GM11168 (cell line): ENCODE measurements at regions not wholly inside any gene's neighbourhood (a gene's known extent, or its start where the extent isn't known, plus 50 kb on each side); places are given as distances from the start of the nearest gene placed in this dataset.

Source experiments
- in situ Hi-C: fragments of 300-500 bp; cut with MboI; formaldehyde crosslinking; loops from one replicate; pipeline ENCODE4 v1.12.0; 2022; ENCODE audit warnings: low sequenced_read_pairs; ENCODE audit not compliant: unreplicated experiment

DNA sequence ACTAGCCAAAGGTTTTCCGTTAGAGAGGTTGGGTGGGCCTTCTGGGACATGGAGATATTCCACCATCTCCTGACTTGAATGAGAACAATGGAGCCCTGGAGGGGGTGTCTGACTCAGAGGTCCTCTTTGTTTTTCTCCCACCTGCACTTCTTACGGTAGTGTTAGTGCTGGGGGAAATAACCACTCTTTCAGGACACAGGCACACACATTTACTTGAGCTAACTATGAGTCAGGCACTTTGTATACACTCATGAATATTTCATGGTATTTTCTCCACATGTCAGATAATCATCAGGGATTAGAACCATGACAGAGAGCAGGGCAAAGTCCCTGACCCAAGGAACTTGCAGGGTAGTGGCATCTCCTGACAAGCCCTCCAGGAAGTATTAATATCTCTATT, 439.1 kb downstream of the TSN start:
- in situ Hi-C loops, result no loop called here

- in situ Hi-C loops, result no loop called here
Measured at GRCh38 chr2:122203523-122203922, 448.1 kb downstream of the TSN start.

DNA sequence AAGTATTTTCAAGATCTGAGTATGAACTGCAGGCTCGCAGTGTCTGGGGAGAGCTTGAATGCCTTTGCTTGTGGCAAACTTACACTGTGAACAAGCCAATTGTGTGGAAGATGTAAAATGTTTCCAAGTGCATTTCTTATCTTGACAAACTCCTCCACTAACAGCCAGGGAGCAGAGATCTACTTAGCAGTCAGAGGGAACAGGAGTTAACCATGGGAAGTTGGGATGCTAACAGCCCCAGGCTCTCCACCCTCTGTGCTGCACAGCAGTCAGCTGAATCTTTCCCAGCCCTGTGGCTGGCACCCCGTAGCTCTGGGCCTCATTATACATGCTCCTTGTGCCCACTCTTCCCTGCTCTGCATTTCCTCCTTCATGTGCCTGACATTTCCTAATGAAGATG, 450.2 kb downstream of the TSN start:
- in situ Hi-C loops, result no loop called here

- in situ Hi-C loops, result no loop called here
Measured at GRCh38 chr2:122206101-122206500, 450.6 kb downstream of the TSN start.

GRCh38 chr2:122209377-122209776, 453.9 kb downstream of the TSN start:
- in situ Hi-C loops, result no loop called here

DNA sequence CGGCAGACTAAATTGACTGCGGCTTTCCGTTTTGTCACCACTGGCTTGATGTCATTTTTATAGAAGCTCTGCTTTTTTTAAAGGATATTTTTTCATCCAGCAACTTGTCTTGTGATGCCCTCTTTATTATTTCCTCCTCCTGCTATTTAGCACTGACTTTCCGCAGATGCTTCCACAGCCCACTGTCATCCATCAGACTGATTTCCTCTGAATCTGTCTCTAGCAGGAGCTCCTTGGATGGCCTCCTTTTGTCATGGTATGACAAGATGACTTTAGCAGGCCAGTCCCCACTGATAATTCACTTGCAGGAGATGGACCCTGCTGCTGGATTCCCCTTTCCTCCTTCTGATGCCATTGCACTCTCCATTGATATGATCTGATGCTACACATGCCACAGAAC, 454.6 kb downstream of the TSN start:
- in situ Hi-C loops, result no loop called here

- in situ Hi-C loops, result no loop called here
Measured at GRCh38 chr2:122210898-122211856, 455.7 kb downstream of the TSN start.

- in situ Hi-C loops, result no loop called here
Measured at GRCh38 chr2:122213312-122213711, 457.9 kb downstream of the TSN start.

- in situ Hi-C loops, result no loop called here
Measured at GRCh38 chr2:122216071-122216470, 460.6 kb downstream of the TSN start.

GRCh38 chr2:122216901-122217300, 461.4 kb downstream of the TSN start:
- in situ Hi-C loops, result no loop called here

- in situ Hi-C loops, result no loop called here
Measured at GRCh38 chr2:122218596-122218995, 463.1 kb downstream of the TSN start.

- in situ Hi-C loops, result no loop called here
Measured at GRCh38 chr2:122219504-122219903, 464.1 kb downstream of the TSN start.

DNA sequence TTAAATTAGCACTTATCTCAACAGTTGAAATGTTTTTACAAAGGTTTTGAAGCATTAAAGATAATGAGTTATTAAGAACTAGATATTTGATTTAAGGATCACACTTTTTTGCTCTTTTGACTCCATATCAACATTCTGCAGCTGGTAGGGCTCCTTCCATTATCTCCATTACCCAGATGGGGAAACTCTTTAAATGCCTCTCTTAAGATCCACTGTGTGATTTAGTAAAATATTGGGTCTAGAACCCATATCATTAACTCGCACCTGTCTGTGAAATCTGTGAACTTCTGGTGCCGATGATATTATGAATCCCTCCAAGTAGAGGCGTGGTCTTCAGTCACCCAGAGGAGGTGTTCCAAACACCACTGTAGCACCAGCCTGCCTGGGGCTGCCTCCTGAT, 466.2 kb downstream of the TSN start:
- in situ Hi-C loops, result no loop called here

- in situ Hi-C loops, result no loop called here
Measured at GRCh38 chr2:122231296-122231695, 475.8 kb downstream of the TSN start.

DNA sequence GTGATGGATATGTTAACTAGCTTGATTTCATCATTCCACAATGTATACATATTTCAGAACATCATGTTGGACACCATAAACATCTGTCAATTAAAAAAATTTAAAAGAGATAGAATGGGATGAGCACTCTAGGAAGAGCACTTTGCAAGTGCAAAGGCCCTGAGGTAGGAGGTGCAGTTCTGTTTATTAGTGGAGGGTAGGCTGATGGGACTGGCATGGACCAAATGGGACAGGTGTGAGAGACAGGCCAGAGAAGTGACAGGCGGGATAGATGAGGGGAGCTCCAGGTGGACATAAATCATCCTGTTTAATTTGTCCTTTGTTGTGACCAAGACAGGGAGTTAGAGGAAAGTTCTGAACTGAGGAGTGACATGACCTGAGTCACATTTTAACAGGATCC, 477.9 kb downstream of the TSN start:
- in situ Hi-C loops, result no loop called here

GRCh38 chr2:122236152-122236874, 480.9 kb downstream of the TSN start:
- in situ Hi-C loops, result no loop called here

GRCh38 chr2:122236925-122237324, 481.5 kb downstream of the TSN start:
- in situ Hi-C loops, result no loop called here

DNA sequence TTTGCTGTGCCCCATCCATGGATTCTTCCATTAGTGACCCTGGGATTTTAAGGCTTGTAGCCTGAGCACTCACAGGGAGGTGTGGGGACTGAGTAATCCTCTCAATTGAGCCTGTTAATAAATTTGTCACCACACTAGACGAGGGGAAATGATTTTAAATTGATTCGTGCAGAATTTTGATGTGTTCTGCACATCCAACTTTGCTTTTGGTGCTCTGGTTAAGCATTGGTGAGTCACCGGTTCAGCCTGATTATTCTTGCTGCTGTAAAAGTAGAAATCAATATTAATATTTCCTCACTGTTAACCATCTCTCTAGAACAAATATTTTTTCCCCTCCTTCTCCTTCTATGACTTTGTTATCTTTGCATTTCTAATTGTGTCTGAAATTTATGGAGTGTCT, 482.0 kb downstream of the TSN start:
- in situ Hi-C loops, result no loop called here

DNA sequence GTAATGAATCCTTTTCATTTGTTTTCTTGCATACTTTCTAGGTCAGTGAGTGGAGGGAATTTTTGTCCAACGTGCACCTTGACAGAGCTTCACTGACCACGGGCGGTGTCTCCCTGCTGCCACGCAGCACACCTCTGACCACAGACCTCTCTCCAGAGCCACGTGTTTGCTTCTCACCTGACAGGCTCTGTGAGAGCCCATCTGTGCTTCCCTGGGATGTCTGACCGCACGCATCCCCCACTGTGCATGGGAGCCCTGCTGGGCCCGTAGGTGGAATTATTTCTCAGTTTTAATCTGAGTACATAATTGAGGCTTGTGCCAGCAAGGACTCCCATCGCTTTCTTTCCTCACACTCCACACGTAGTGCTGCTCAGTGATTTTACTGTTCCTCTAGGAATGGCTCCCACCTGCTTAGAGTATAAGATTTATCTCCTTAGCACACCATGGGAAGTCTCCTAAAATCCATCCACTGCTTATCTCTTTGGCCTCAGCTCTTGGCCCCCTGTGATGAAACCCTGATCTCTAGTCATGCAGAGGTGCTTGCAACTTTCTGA, 482.6 kb downstream of the TSN start:
- in situ Hi-C loops, result no loop called here

DNA sequence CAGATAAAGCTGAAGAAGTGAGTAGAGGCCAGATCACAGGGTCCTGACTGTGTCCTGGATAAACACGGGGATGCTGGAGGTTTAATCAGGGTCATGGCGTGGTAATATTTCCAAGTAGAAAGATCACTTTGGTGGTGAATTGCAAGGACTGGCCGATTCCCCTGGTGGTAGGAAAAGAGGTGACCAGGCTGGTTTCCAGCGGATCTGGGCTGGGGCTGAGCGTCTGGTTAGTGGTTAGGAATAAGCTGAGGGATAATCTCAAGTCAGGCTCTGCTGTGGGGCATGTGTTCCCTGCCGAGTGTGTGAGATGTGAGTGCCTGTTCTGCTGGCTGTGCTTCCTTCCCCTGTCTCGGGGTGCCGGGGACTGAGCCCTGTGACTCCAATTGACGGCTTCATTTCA, 484.0 kb downstream of the TSN start:
- in situ Hi-C loops, result no loop called here

GRCh38 chr2:122244598-122245229, 489.3 kb downstream of the TSN start:
- in situ Hi-C loops, result no loop called here
